GM23338 (cell line): ENCODE measurements at regions not wholly inside any gene's neighbourhood (a gene's known extent, or its start where the extent isn't known, plus 50 kb on each side); places are given as distances from the start of the nearest gene placed in this dataset.

Experiments
- CREB1 ChIP-seq: fragments of 250-450 bp; sonication (Bioruptor Pico); IDR thresholded peaks from 2 replicates; pipeline ENCODE4 v1.5.0; 2020; ENCODE audit warnings: low read depth, mild to moderate bottlenecking, moderate library complexity
- CTCF ChIP-seq, 2 experiments: fragments of 200-600 bp in 1 of 2; sonication (generic) in 1 of 2; conservative IDR thresholded peaks; 2 replicates each; pipeline versions ENCODE4 v1.5.1 to v1.6.1; 2016 to 2017; ENCODE audit warnings: antibody characterized with exemption in 2 of 2, low read depth in 2 of 2, mild to moderate bottlenecking in 2 of 2, moderate library complexity in 1 of 2
- EZH2 ChIP-seq: fragments of 200-600 bp; sonication (generic); IDR thresholded peaks from one replicate; pipeline ENCODE4 v1.8.0; 2017; ENCODE audit warnings: antibody characterized with exemption, mild to moderate bottlenecking, low read depth; ENCODE audit not compliant: unreplicated experiment
- EZH2phosphoT487 ChIP-seq: fragments of 200-600 bp; sonication (generic); IDR thresholded peaks from one replicate; pipeline ENCODE4 v1.8.1; 2018; ENCODE audit warnings: antibody characterized with exemption; ENCODE audit not compliant: unreplicated experiment
- POLR2AphosphoS5 ChIP-seq: IDR thresholded peaks from 2 replicates; pipeline ENCODE4 v1.6.1; 2016; ENCODE audit warnings: antibody characterized with exemption, low read depth
- ZNF114 ChIP-seq: fragments of 250-450 bp; sonication (Bioruptor Pico); IDR thresholded peaks from 2 replicates; pipeline ENCODE4 v1.5.0; 2020; ENCODE audit warnings: mild to moderate bottlenecking, moderate library complexity

- TF ChIP-seq CTCF (conservative IDR thresholded peaks at IDR 0.05; ENCODE audit: low read depth in 2 of 2) (peak in 1 of 2 experiments; percentile 21; a peak in 2 of 4 replicates), EZH2 (no peak), EZH2phosphoT487 (no peak), CREB1 (no peak), POLR2AphosphoS5 (no peak), ZNF114 (CRISPR knock-in tag) (no peak)
Observed at GRCh38 chr7:140239653-140239935, 62.8 kb upstream of the KDM7A start.
